ENCODE measurements at regions not wholly inside any gene's neighbourhood (a gene's known extent, or its start where the extent isn't known, plus 50 kb on each side); places are given as distances from the start of the nearest gene placed in this dataset.

DNA sequence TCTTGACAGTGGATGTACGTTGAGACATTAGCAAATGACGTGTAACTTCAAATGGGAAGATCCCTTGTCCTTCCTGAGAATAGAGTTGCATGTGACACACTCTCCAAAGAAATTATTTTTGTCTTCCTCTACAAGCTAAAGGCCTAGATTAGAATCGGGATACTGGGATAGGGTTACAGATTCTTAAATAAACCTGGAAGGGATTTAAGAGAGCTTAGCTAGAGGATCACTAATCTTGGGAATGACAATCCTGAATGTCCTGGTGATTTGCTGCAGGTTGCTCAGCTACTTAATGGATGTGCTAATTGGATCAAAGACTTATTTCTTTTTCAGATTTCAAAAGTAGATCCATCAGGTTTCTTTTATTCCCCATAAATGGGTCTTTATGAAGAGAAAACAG is 101.9 kb downstream of the KCNJ2 start:
- TF ChIP-seq, protein P1, sequence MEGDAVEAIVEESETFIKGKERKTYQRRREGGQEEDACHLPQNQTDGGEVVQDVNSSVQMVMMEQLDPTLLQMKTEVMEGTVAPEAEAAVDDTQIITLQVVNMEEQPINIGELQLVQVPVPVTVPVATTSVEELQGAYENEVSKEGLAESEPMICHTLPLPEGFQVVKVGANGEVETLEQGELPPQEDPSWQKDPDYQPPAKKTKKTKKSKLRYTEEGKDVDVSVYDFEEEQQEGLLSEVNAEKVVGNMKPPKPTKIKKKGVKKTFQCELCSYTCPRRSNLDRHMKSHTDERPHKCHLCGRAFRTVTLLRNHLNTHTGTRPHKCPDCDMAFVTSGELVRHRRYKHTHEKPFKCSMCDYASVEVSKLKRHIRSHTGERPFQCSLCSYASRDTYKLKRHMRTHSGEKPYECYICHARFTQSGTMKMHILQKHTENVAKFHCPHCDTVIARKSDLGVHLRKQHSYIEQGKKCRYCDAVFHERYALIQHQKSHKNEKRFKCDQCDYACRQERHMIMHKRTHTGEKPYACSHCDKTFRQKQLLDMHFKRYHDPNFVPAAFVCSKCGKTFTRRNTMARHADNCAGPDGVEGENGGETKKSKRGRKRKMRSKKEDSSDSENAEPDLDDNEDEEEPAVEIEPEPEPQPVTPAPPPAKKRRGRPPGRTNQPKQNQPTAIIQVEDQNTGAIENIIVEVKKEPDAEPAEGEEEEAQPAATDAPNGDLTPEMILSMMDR (conservative IDR thresholded peaks at IDR 0.05), result no peak
- TF ChIP-seq EZH2 (IDR thresholded peaks at IDR 0.05; ENCODE audit: low read depth), result no peak

Measured in PC-9 (cell line).